Tibial nerve (tissue), 4 donors: ENCODE measurements at regions not wholly inside any gene's neighbourhood (a gene's known extent, or its start where the extent isn't known, plus 50 kb on each side); places are given as distances from the start of the nearest gene placed in this dataset.

Source experiments
- CTCF ChIP-seq, 5 experiments: fragments of 200-600 bp in 3 of 5; fragments of 450-650 bp in 2 of 5; sonication (generic) in 3 of 5; IDR thresholded peaks; one replicate each; pipeline ENCODE4 v1.5.1; 2016 to 2019; ENCODE audit warnings: antibody characterized with exemption in 5 of 5, mild to moderate bottlenecking in 3 of 5, moderate library complexity in 2 of 5
- EP300 ChIP-seq, 2 donors: sonication (generic); formaldehyde crosslinking; IDR thresholded peaks; one replicate each; pipeline ENCODE4 v1.6.1; 2017; ENCODE audit warnings: antibody characterized with exemption in 2 of 2, mild to moderate bottlenecking in 1 of 2
- POLR2A ChIP-seq, 2 donors: fragments of 450-650 bp; IDR thresholded peaks; one replicate each; pipeline ENCODE4 v1.6.1; 2017; ENCODE audit warnings: antibody characterized with exemption in 2 of 2, mild to moderate bottlenecking in 2 of 2, moderate library complexity in 2 of 2

DNA sequence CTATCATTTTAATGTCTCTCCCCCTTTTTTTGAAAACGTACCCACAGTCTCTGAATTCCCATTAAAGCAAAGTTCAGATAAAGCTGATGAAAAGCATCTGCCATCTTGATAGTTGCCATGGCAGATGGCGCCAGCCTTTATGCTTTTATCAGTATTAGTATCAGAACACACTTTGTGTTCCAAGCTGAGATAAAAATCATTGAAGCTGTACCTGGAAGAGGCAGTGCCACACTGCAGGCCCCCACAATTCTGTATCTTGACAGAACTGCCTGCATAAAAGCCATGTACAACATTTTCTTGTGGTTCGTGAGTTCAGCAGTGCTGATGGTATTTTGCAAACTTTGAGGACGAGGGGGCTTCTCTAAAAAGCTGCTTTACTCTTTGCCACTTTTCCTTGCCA is 311.7 kb downstream of the SATB1 start:
- TF ChIP-seq POLR2A (IDR thresholded peaks at IDR 0.05) (no peak), CTCF (IDR thresholded peaks at IDR 0.05) (no peak), EP300 (IDR thresholded peaks at IDR 0.05) (no peak)
